SU-DHL-6 (cell line): ENCODE measurements at regions not wholly inside any gene's neighbourhood (a gene's known extent, or its start where the extent isn't known, plus 50 kb on each side); places are given as distances from the start of the nearest gene placed in this dataset.
"Not testable (repeated sequence)": the region's sequence is repeated elsewhere in the genome, so short reads cannot be mapped to it uniquely, and the experiment has no call there.

Experiments
- EZH2phosphoT487 ChIP-seq: fragments of 200-600 bp; sonication (generic), shearing (Covaris generic); conservative IDR thresholded peaks from 2 replicates; pipeline ENCODE4 v1.6.1; 2018; ENCODE audit warnings: mild to moderate bottlenecking, antibody characterized with exemption, low read length, moderate library complexity, mixed read lengths
- TF ChIP-seq, protein P1 (sequence below): fragments of 200-600 bp; sonication (generic); IDR thresholded peaks from one replicate; pipeline ENCODE4 v1.5.1; 2017; ENCODE audit warnings: antibody characterized with exemption, mild to moderate bottlenecking, low read length, moderate library complexity; ENCODE audit not compliant: insufficient read depth, poor library complexity, severe bottlenecking

DNA sequence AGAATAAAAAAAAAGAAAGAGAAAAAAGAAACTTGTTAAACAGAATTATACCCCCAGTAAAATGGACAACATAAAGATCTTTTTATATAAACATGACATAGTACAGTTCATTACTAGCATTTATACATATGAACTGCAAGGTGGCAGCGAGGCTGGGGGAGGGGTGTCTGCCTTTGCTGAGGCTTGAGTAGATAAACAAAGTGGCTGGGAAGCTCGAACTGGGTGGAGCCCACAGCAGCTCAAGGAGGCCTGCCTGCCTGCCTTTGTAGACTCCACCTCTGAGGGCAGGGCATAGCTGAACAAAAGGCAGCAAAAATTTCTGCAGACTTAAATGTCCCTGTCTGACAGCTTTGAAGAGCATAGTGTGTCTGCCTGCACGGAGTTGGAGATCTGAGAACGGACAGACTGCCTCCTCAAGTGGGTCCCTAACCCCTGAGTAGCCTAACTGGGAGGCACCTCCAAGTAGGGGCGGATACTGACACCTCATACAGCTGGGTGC, 108.9 kb upstream of the SNX7 start:
- TF ChIP-seq, protein P1, sequence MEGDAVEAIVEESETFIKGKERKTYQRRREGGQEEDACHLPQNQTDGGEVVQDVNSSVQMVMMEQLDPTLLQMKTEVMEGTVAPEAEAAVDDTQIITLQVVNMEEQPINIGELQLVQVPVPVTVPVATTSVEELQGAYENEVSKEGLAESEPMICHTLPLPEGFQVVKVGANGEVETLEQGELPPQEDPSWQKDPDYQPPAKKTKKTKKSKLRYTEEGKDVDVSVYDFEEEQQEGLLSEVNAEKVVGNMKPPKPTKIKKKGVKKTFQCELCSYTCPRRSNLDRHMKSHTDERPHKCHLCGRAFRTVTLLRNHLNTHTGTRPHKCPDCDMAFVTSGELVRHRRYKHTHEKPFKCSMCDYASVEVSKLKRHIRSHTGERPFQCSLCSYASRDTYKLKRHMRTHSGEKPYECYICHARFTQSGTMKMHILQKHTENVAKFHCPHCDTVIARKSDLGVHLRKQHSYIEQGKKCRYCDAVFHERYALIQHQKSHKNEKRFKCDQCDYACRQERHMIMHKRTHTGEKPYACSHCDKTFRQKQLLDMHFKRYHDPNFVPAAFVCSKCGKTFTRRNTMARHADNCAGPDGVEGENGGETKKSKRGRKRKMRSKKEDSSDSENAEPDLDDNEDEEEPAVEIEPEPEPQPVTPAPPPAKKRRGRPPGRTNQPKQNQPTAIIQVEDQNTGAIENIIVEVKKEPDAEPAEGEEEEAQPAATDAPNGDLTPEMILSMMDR, result not testable (repeated sequence)
- not testable (repeated sequence) for TF ChIP-seq EZH2phosphoT487
